ENCODE measurements at regions not wholly inside any gene's neighbourhood (a gene's known extent, or its start where the extent isn't known, plus 50 kb on each side); places are given as distances from the start of the nearest gene placed in this dataset.
"Not testable (repeated sequence)": the region's sequence is repeated elsewhere in the genome, so short reads cannot be mapped to it uniquely, and the experiment has no call there.

DNA sequence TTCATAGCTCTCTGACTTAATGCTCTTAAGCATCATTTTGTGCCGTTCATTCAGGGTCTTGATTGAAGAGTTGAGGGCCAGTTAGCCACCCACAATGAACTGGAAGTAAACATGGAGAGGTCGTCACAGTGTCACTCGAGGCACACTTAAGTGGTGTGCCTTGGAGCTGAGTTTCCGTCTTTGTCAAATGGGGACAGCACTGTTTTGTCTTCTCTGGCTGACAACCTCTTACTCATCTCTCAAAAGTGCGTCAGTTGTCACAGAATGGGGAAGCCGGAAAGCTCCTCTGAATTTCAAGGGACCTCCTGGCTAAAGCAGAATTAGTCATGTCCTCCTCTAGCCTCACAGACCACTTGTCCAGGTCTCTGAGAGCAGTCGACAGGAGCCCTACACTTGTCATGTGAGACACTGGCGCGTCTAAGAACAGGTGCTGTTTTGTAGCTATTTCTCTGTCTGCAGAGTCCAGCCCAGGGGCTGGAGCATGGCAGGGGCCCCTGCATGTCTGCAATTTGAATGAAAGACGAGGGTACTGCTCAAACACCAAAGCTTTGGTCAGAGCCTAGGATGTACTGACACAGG lies 231.5 kb downstream of the NPIPA7 start:
- H3K27me3 ChIP-seq (replicated peaks in 1 of 4; ENCODE audit: control insufficient read depth in 3 of 4, extremely low read depth in 1 of 4, insufficient read depth in 3 of 4, low read length in 3 of 4); H3K9ac ChIP-seq (replicated peaks in 1 of 4; ENCODE audit: extremely low read depth in 1 of 4, low read depth in 3 of 4, low read length in 3 of 4); H3K14ac ChIP-seq (ENCODE audit: insufficient read length); H3K56ac ChIP-seq (replicated peaks; ENCODE audit: insufficient read length, low read depth, low read length); H3K4me1 ChIP-seq (replicated peaks in 1 of 4; ENCODE audit: control insufficient read depth in 3 of 4, insufficient read depth in 4 of 4, low read length in 3 of 4); DNase-seq (ENCODE audit: low read depth in 1 of 2, low spot score in 2 of 2); CTCF ChIA-PET (ENCODE audit: partially characterized antibody); H2BK120ac ChIP-seq (replicated peaks; ENCODE audit: low read depth, low read length); H2BK20ac ChIP-seq (ENCODE audit: low read length); H2AFZ ChIP-seq (ENCODE audit: low read length); H3K27ac ChIP-seq (ENCODE audit: low read depth, low read length); H2BK5ac ChIP-seq (ENCODE audit: low read depth, low read length); H3K79me2 ChIP-seq (ENCODE audit: control insufficient read depth in 1 of 2, insufficient read depth in 2 of 2, low read length in 2 of 2); H3K18ac ChIP-seq (ENCODE audit: extremely low read depth, low read length); POLR2A ChIA-PET (ENCODE audit: partially characterized antibody); H3K4ac ChIP-seq (replicated peaks; ENCODE audit: insufficient read length, low read depth, low read length); H4K5ac ChIP-seq (ENCODE audit: insufficient read length, low read depth, low read length); H4K20me1 ChIP-seq (replicated peaks in 1 of 2; ENCODE audit: control insufficient read depth in 1 of 2, insufficient read depth in 2 of 2, low read length in 2 of 2); H2AK5ac ChIP-seq (ENCODE audit: low read depth, low read length); H4K8ac ChIP-seq (ENCODE audit: extremely low read depth, insufficient read depth, low read length); H2BK12ac ChIP-seq (ENCODE audit: low read depth, low read length); H3K23ac ChIP-seq (ENCODE audit: insufficient read length); H3K36me3 ChIP-seq (ENCODE audit: control insufficient read depth in 2 of 4, insufficient read depth in 4 of 4, low read length in 3 of 4); FAIRE-seq; H3K4me3 ChIP-seq (ENCODE audit: extremely low read depth in 1 of 4, insufficient read depth in 2 of 4, low read depth in 3 of 4, low read length in 4 of 4); H3K4me2 ChIP-seq (ENCODE audit: insufficient read depth in 1 of 2, low read depth in 2 of 2, low read length in 2 of 2); H3K9me3 ChIP-seq (ENCODE audit: insufficient read depth in 2 of 2, low read depth in 1 of 2, low read length in 1 of 2); H3K79me1 ChIP-seq (ENCODE audit: low read depth, low read length); H4K91ac ChIP-seq (replicated peaks; ENCODE audit: insufficient read length, low read length); H3K23me2 ChIP-seq (ENCODE audit: low read depth, low read length); H2BK15ac ChIP-seq (ENCODE audit: low read length): not testable (repeated sequence)
- WGBS, 2 experiments (ENCODE audit: extremely low coverage in 1 of 2, insufficient coverage in 1 of 2, insufficient read length in 1 of 2, insufficient replicate concordance in 2 of 2, low coverage in 1 of 2, low lambda C conversion rate in 2 of 2, missing lambda C conversion rate in 1 of 2): 76% methylated on average over 5 of the region's 10 CpGs; no CpG with 5 or more reads in 1 of the 2 experiments

DNA sequence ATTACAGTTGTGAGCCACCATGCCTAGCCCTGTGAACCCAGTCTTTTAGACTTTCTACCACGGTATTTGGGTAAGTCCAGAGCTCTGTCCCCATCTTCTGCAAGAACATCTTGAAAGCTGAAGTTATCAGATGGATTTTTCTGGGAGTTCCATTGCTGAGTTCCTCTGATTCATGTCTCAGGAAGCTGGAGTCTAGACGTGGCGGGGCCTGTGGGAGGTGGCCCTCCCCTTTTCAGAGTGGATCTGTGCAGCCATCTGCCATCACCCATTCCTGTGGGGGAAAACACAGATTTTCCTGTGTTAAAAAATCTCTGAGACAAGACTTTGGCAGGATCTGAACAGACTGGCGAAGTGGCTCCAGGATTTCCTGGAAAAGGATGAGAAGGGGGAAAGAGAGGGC lies 234.3 kb downstream of the NPIPA7 start:
- CTCF ChIA-PET (ENCODE audit: partially characterized antibody); H3K18ac ChIP-seq (ENCODE audit: extremely low read depth, low read length); H4K8ac ChIP-seq (ENCODE audit: extremely low read depth, insufficient read depth, low read length); H3K23ac ChIP-seq (ENCODE audit: insufficient read length); POLR2A ChIA-PET (ENCODE audit: partially characterized antibody); H3K27ac ChIP-seq (ENCODE audit: low read depth, low read length); H4K91ac ChIP-seq (replicated peaks; ENCODE audit: insufficient read length, low read length); DNase-seq (ENCODE audit: low read depth in 1 of 2, low spot score in 2 of 2); H2BK120ac ChIP-seq (replicated peaks; ENCODE audit: low read depth, low read length); H3K79me2 ChIP-seq (ENCODE audit: control insufficient read depth in 1 of 2, insufficient read depth in 2 of 2, low read length in 2 of 2); H2AK5ac ChIP-seq (ENCODE audit: low read depth, low read length); H3K56ac ChIP-seq (replicated peaks; ENCODE audit: insufficient read length, low read depth, low read length); H3K27me3 ChIP-seq (replicated peaks in 1 of 4; ENCODE audit: control insufficient read depth in 3 of 4, extremely low read depth in 1 of 4, insufficient read depth in 3 of 4, low read length in 3 of 4); H3K14ac ChIP-seq (ENCODE audit: insufficient read length); H3K79me1 ChIP-seq (ENCODE audit: low read depth, low read length); H3K4ac ChIP-seq (replicated peaks; ENCODE audit: insufficient read length, low read depth, low read length); H4K5ac ChIP-seq (ENCODE audit: insufficient read length, low read depth, low read length); H3K4me1 ChIP-seq (replicated peaks in 1 of 4; ENCODE audit: control insufficient read depth in 3 of 4, insufficient read depth in 4 of 4, low read length in 3 of 4); H3K9ac ChIP-seq (replicated peaks in 1 of 4; ENCODE audit: extremely low read depth in 1 of 4, low read depth in 3 of 4, low read length in 3 of 4); H4K20me1 ChIP-seq (replicated peaks in 1 of 2; ENCODE audit: control insufficient read depth in 1 of 2, insufficient read depth in 2 of 2, low read length in 2 of 2); H2BK12ac ChIP-seq (ENCODE audit: low read depth, low read length); H2AFZ ChIP-seq (ENCODE audit: low read length); H3K9me3 ChIP-seq (ENCODE audit: insufficient read depth in 2 of 2, low read depth in 1 of 2, low read length in 1 of 2); H3K4me3 ChIP-seq (ENCODE audit: extremely low read depth in 1 of 4, insufficient read depth in 2 of 4, low read depth in 3 of 4, low read length in 4 of 4); H3K4me2 ChIP-seq (ENCODE audit: insufficient read depth in 1 of 2, low read depth in 2 of 2, low read length in 2 of 2); H3K36me3 ChIP-seq (ENCODE audit: control insufficient read depth in 2 of 4, insufficient read depth in 4 of 4, low read length in 3 of 4); H2BK5ac ChIP-seq (ENCODE audit: low read depth, low read length); H3K23me2 ChIP-seq (ENCODE audit: low read depth, low read length); H2BK15ac ChIP-seq (ENCODE audit: low read length); FAIRE-seq; H2BK20ac ChIP-seq (ENCODE audit: low read length): not testable (repeated sequence)
- WGBS, 2 experiments (ENCODE audit: extremely low coverage in 1 of 2, insufficient coverage in 1 of 2, insufficient read length in 1 of 2, insufficient replicate concordance in 2 of 2, low coverage in 1 of 2, low lambda C conversion rate in 2 of 2, missing lambda C conversion rate in 1 of 2): no CpG with 5 or more reads among the region's 4 CpGs

Data from H1 (cell line).